Astrocyte of the cerebellum (primary cell): ENCODE measurements at regions not wholly inside any gene's neighbourhood (a gene's known extent, or its start where the extent isn't known, plus 50 kb on each side); places are given as distances from the start of the nearest gene placed in this dataset.

Experiments used
- DNase-seq: peaks from one replicate; pipeline ENCODE4 v3.0.0-alpha.2; 2011; ENCODE audit warnings: low read depth
- H3K4me3 ChIP-seq: 2 replicates; pipeline ENCODE4 v1.5.1; 2011; ENCODE audit warnings: mild to moderate bottlenecking, low read depth, low read length, moderate library complexity
- CTCF ChIP-seq: IDR thresholded peaks from 2 replicates; pipeline ENCODE4 v1.5.1; 2012; ENCODE audit warnings: low read length, low read depth, moderate library complexity, mild to moderate bottlenecking; ENCODE audit errors: missing control alignments
- in situ Hi-C: cut with HindIII; loops from 2 replicates; pipeline ENCODE4 v1.10.0; 2017; ENCODE audit warnings: low sequenced_read_pairs

GRCh38 chr15:93221759-93222158, 132.7 kb upstream of the RGMA start:
- in situ Hi-C loops: no loop called here
- H3K4me3 ChIP-seq: no peak overlapping the region
- TF ChIP-seq CTCF: no peak
- DNase-seq: no peak

GRCh38 chr15:93219859-93220420, 130.9 kb upstream of the RGMA start:
- TF ChIP-seq CTCF: no peak
- no peak overlapping the region for H3K4me3 ChIP-seq
- in situ Hi-C loops: no loop called here
- no peak for DNase-seq

DNA sequence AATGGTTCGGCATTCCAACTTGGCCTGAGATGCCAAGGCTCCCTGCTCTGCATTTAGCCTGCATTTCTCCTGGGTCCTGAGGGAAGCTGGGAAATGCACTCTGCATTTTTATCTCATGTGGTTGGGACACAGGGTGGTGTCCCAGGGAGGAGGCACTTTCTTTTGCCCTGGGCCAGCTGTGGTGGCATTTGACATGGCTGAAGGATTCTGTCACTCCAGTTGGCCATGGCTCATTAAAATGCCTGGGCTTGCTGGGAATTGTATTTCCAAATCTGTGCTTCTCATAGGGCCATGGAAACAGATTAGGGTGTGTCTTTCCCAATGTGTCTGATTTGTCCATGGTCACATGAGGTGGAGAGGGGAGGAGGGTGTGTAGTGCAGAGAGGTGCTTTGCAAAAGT, 128.3 kb upstream of the RGMA start:
- in situ Hi-C loops: no loop called here
- DNase-seq: no peak
- no peak overlapping the region for H3K4me3 ChIP-seq
- no peak for TF ChIP-seq CTCF

DNA sequence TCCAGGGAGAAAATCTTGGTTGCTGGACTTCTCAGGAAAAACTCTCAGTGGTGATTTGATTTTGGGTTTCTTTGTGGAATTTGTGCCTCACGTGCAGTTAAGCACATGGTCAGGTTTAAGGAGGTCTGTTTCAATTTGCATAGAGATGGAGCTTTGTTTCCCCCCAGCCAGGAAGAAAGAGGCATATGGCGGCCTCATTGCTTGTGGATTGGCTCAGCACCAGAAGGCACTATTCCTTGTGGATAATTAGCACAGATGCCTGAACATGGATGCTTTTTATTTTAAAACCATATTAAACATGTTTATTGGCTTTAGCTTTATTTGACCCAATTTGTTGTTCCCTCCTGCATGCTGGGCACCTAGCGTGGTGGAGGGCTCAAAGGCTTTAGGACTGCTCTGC, 125.1 kb upstream of the RGMA start:
- no peak for TF ChIP-seq CTCF
- in situ Hi-C loops: no loop called here
- H3K4me3 ChIP-seq: no peak overlapping the region
- no peak for DNase-seq

DNA sequence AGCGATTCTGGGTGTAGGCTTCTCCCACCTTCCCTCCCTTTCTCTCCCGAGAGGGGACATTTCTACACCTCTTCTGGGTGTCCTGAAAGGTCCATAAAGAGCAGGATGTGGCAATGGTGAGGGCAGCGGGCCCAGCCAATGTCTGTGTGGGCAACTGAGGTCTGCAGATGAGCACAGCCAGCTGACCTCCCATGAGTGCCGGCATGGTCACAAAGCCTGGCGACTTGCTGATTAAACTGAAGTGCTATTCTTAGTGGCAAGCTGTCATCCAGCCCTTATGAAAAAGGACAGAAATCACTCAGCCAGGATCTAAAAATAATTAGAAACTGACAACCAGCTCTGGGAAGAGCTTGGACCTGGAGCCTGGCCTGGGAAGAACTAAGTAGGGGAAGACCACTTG, 124.3 kb upstream of the RGMA start:
- in situ Hi-C loops: no loop called here
- DNase-seq: no peak
- H3K4me3 ChIP-seq: no peak overlapping the region
- TF ChIP-seq CTCF: no peak

- H3K4me3 ChIP-seq: no peak overlapping the region
- DNase-seq: no peak
- TF ChIP-seq CTCF: no peak
- in situ Hi-C loops: no loop called here
Observed at GRCh38 chr15:93212578-93212977, 123.6 kb upstream of the RGMA start.

DNA sequence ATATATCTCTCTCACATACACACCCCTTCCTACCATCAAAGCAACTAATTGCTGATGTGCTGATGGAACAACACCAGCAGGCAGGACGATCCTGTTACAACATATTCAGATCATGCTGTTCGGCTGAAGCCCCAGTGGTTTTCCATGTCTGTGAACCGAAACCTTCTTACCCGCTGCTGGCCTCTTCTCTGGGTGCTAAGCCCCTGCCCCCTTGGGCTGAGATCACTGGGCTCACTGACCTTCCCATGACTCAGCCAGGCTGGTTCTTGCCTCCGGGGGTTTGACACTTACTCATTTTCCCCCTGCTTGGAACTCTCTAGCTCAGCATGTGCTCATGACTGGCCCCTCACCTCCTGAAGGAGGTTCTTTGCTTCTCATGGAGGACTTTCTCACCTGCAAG, 122.0 kb upstream of the RGMA start:
- no peak for DNase-seq
- no peak for TF ChIP-seq CTCF
- in situ Hi-C loops: no loop called here
- no peak overlapping the region for H3K4me3 ChIP-seq
